KMS-11 (cell line): ENCODE measurements at regions not wholly inside any gene's neighbourhood (a gene's known extent, or its start where the extent isn't known, plus 50 kb on each side); places are given as distances from the start of the nearest gene placed in this dataset.

ENCODE experiments used
- H2AFZ ChIP-seq: fragments of 200-600 bp; sonication (generic); 2 replicates; pipeline ENCODE4 v1.6.1; 2016; ENCODE audit warnings: antibody characterized with exemption, mixed run types, low read depth
- H3K27ac ChIP-seq: fragments of 200-600 bp; sonication (generic); 2 replicates; pipeline ENCODE4 v1.6.1; 2016; ENCODE audit warnings: mild to moderate bottlenecking, mixed run types
- H3K27me3 ChIP-seq: fragments of 200-600 bp; sonication (generic); 2 replicates; pipeline ENCODE4 v1.6.1; 2017; ENCODE audit warnings: mild to moderate bottlenecking, low read depth, mixed run types, moderate library complexity; ENCODE audit not compliant: insufficient read depth
- H3K36me3 ChIP-seq: fragments of 200-600 bp; sonication (generic); 2 replicates; pipeline ENCODE4 v1.6.1; 2017; ENCODE audit warnings: mild to moderate bottlenecking, mixed run types; ENCODE audit not compliant: insufficient read depth
- H3K4me1 ChIP-seq: fragments of 200-600 bp; sonication (generic); 2 replicates; pipeline ENCODE4 v1.6.1; 2016; ENCODE audit warnings: mild to moderate bottlenecking, low read depth, mixed run types; ENCODE audit not compliant: poor library complexity, severe bottlenecking
- H3K4me2 ChIP-seq: fragments of 200-600 bp; sonication (generic); 2 replicates; pipeline ENCODE4 v1.7.0; 2016; ENCODE audit warnings: mild to moderate bottlenecking, mixed run types
- H3K4me3 ChIP-seq: fragments of 200-600 bp; sonication (generic); IDR thresholded peaks from 2 replicates; pipeline ENCODE4 v1.6.1; 2017; ENCODE audit warnings: low read depth, low read length, mixed read lengths; ENCODE audit not compliant: insufficient read depth
- H3K79me2 ChIP-seq: fragments of 200-600 bp; sonication (generic); 2 replicates; pipeline ENCODE4 v1.6.1; 2016; ENCODE audit warnings: low read depth, mixed run types; ENCODE audit not compliant: insufficient read depth
- H3K9ac ChIP-seq: fragments of 200-600 bp; sonication (generic); 2 replicates; pipeline ENCODE4 v1.6.1; 2016; ENCODE audit warnings: mild to moderate bottlenecking, mixed run types
- H4K20me1 ChIP-seq: fragments of 200-600 bp; sonication (generic); 2 replicates; pipeline ENCODE4 v1.6.1; 2016; ENCODE audit warnings: mild to moderate bottlenecking, mixed run types; ENCODE audit not compliant: insufficient read depth
- CTCF ChIP-seq: fragments of 200-600 bp; sonication (generic); conservative IDR thresholded peaks from 2 replicates; pipeline ENCODE4 v1.6.1; 2017; ENCODE audit warnings: low read depth, mild to moderate bottlenecking, antibody characterized with exemption, low read length, moderate library complexity, mixed read lengths

GRCh38 chr3:22526266-22526837 is 676.8 kb upstream of the UBE2E2 start:
- Histone ChIP-seq H3K27ac (no peak overlapping the region), H4K20me1 (no peaks in the 10 kb centered on the region), H3K4me1 (no peaks in the 10 kb centered on the region), H3K4me2 (no peak overlapping the region), H3K4me3 (no peak overlapping the region), H3K79me2 (no peaks in the 10 kb centered on the region), H2AFZ (no peak overlapping the region), H3K36me3 (no peaks in the 10 kb centered on the region), H3K27me3 (no peaks in the 10 kb centered on the region), H3K9ac (no peak overlapping the region)
- TF ChIP-seq CTCF = no peak

- no peak overlapping the region for H3K4me2 ChIP-seq
- no peak overlapping the region for H2AFZ ChIP-seq
- H3K27me3 ChIP-seq = no peaks in the 10 kb centered on the region
- TF ChIP-seq CTCF = no peak
- H3K36me3 ChIP-seq = no peaks in the 10 kb centered on the region
- no peak overlapping the region for H3K27ac ChIP-seq
- no peaks in the 10 kb centered on the region for H3K4me1 ChIP-seq
- no peak overlapping the region for H3K9ac ChIP-seq
- no peaks in the 10 kb centered on the region for H4K20me1 ChIP-seq
- H3K79me2 ChIP-seq = no peaks in the 10 kb centered on the region
- no peak overlapping the region for H3K4me3 ChIP-seq
Observed at GRCh38 chr3:22536541-22536940, 666.6 kb upstream of the UBE2E2 start.

GRCh38 chr3:22537560-22537959 is 665.6 kb upstream of the UBE2E2 start:
- Histone ChIP-seq H3K27me3 (no peaks in the 10 kb centered on the region), H4K20me1 (no peaks in the 10 kb centered on the region)
- no peak for TF ChIP-seq CTCF

GRCh38 chr3:22542311-22542710 is 660.8 kb upstream of the UBE2E2 start:
- Histone ChIP-seq H4K20me1 (no peaks in the 10 kb centered on the region), H3K27ac (no peak overlapping the region), H3K36me3 (no peaks in the 10 kb centered on the region), H3K4me3 (no peak overlapping the region), H3K27me3 (no peaks in the 10 kb centered on the region), H3K4me2 (no peak overlapping the region), H3K4me1 (no peaks in the 10 kb centered on the region), H3K79me2 (no peaks in the 10 kb centered on the region), H3K9ac (no peak overlapping the region), H2AFZ (no peak overlapping the region)
- no peak for TF ChIP-seq CTCF

More at GRCh38 chr3:22537560-22537959, 665.6 kb upstream of the UBE2E2 start:
- no peak overlapping the region for H3K9ac ChIP-seq
- no peaks in the 10 kb centered on the region for H3K4me1 ChIP-seq
- H3K36me3 ChIP-seq = no peaks in the 10 kb centered on the region
- no peak overlapping the region for H3K4me3 ChIP-seq
- no peak overlapping the region for H2AFZ ChIP-seq
- H3K4me2 ChIP-seq = no peak overlapping the region
- H3K27ac ChIP-seq = no peak overlapping the region
- H3K79me2 ChIP-seq = no peaks in the 10 kb centered on the region
